Testis (tissue), 2 donors: ENCODE measurements at regions not wholly inside any gene's neighbourhood (a gene's known extent, or its start where the extent isn't known, plus 50 kb on each side); places are given as distances from the start of the nearest gene placed in this dataset.

Source experiments
- POLR2A ChIP-seq: fragments of 450-650 bp; IDR thresholded peaks from one replicate; pipeline ENCODE4 v1.6.1; 2017; ENCODE audit warnings: antibody characterized with exemption, mild to moderate bottlenecking, moderate library complexity
- TF ChIP-seq, protein P1 (sequence below), 3 experiments: fragments of 450-650 bp in 2 of 3; fragments of 200-600 bp in 1 of 3; sonication (generic) in 1 of 3; IDR thresholded peaks; one replicate each; pipeline ENCODE4 v1.5.1; 2016 to 2019; ENCODE audit warnings: antibody characterized with exemption in 3 of 3, mild to moderate bottlenecking in 2 of 3, moderate library complexity in 1 of 3

DNA sequence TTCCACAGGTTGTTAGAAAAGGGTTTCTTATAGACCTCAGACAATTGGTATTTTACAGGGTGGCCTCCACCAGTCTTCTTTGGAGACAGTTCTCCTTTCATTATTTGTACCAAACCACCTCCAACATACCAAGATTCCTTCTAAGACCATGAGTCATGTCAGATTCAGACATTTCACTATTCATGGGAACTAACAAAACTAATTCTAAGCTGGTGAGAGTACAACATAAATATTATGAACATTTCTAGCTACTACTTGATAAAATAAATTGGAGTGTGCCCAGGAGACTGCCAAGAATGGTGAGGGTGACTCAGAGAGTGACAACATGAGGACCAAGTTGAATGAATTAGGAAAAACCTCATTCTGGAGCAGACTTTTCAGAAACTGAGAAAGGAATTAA, 494.6 kb upstream of the LRRC4C start:
- TF ChIP-seq POLR2A = no peak
- TF ChIP-seq, protein P1, sequence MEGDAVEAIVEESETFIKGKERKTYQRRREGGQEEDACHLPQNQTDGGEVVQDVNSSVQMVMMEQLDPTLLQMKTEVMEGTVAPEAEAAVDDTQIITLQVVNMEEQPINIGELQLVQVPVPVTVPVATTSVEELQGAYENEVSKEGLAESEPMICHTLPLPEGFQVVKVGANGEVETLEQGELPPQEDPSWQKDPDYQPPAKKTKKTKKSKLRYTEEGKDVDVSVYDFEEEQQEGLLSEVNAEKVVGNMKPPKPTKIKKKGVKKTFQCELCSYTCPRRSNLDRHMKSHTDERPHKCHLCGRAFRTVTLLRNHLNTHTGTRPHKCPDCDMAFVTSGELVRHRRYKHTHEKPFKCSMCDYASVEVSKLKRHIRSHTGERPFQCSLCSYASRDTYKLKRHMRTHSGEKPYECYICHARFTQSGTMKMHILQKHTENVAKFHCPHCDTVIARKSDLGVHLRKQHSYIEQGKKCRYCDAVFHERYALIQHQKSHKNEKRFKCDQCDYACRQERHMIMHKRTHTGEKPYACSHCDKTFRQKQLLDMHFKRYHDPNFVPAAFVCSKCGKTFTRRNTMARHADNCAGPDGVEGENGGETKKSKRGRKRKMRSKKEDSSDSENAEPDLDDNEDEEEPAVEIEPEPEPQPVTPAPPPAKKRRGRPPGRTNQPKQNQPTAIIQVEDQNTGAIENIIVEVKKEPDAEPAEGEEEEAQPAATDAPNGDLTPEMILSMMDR (IDR thresholded peaks at IDR 0.05) = no peak
